Activated CD4-positive, alpha-beta T cell treated with anti-CD3 and anti-CD28 coated beads, Interleukin-2, amount 50 U/mL, for 16 hours (primary cell): ENCODE measurements at regions not wholly inside any gene's neighbourhood (a gene's known extent, or its start where the extent isn't known, plus 50 kb on each side); places are given as distances from the start of the nearest gene placed in this dataset.
A peak's percentile ranks its signal among the peaks of the same experiment; 100 is the strongest.

Source experiments
- DNase-seq: peaks from one replicate; pipeline ENCODE4 v3.0.0-alpha.2; 2020

DNA sequence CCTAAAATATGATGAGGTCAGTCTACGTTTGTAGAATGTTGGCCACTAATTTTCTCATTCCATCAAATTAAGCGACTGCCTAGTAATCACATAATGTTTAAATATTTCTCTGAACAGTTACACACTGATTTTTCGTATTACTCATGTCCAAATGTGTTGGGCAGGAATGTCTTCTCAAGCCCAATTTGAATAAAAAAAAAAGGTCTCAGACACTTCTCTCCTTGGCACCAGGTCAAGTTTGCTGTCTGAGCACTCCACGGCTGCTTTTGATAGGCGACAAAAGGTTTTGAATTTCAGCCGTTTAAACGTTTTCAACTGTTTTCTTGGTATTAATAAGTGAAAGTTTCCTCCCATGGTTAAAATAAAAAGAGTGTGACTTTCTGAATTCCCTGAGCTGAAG is 542.1 kb downstream of the IRX1 start:
- no peak for DNase-seq

DNA sequence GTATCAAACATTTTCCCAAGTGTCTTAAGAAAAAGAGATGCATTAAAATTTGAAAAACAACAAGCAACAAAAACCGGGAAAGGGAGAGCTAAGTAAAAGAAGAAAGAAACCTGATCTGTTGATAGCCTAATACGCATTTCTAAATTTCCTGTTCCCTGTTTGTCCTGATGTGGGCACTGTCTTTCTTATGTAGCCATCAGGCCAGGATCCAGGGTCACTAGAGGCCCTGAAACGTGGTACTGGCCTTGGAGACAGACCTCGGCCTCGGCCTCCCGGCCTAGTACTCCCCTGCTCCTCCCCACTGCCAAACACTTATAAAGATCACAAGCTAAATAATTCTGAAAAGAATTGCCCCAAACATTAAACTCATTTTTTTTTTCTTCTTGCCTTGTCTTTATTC is 547.2 kb downstream of the IRX1 start:
- no peak for DNase-seq

DNA sequence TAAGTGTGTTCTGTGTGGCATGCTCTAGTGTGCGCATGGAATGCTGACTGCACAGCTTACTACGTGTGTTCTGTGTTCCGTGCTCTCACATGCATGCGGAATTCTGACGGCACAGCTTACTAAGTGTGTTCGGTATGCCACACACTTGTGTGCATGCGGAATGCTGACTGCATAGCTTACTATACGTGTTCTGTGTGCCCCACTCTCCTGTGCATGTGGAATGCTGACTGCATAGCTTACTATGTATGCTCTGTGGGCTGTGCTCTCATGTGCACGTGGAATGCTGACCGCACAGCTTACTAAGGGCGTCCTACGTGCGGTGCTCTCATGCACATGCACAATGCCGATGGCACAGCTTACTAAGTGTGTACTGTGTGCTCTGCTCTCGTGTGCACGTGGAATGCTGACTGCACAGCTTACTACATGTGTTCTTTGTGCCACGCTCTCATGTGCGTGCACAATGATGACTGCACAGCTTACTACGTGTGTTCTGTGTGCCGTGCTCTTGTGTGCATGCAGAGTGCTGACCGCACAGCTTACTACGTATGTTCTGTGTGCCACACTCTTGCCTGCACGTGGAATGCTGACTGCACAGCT is 548.9 kb downstream of the IRX1 start:
- no peak for DNase-seq

DNA sequence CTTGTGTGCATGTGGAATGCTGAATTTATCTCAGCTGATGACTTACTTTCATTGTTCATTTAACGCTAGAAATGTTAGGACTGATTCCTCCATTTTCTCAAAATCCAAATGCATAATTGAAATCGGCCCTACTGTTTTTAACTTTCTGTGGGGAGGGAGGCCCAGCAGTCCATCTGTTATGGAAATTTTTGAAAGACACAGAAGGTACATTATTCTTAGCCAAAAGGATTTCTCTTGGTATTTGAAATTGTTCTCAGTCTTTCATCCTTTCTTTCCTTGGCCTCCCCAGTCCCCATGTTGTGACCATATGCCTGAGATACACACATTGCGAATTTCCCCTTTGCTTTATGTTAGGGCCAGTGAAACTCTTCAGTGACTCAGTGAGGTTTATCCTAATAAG is 549.9 kb downstream of the IRX1 start:
- DNase-seq, result no peak

DNA sequence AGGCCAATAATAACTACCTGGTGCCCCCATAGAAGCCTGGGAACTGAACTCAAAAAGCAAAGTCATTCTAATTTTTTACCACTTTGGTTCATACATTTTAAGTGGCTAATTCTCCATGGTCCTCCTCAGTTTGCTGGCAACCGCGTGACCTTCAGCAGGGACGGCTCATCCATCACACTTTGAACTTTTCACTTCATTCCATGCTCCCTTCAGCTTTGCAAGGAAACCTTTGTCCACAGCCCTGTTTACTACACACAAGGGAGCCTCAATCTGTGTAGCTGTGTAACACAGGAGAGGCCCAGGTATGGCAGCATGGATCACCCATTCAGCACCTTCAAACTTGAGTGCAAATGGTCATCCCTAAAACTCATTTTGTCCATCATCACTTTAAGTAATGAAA is 552.4 kb downstream of the IRX1 start:
- no peak for DNase-seq

DNA sequence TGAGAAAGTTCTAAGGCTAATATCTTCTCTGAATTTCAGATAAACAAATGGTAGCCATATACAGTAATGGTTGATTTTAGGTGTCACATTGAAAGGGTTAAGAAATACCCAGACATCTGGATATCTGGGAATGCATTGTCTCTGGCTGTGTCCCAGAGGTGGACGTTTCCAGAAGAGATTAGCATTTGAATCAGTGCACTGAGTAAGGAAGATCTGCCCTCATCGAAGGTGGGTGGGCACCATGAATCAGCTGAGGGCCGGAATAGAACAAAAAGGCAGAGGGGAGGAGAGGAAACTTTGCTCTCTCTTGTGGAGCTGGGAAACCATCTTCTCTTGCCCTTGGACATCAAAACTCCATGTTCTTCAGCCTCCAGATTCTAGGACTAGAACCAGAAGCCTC is 554.4 kb downstream of the IRX1 start:
- no peak for DNase-seq

DNA sequence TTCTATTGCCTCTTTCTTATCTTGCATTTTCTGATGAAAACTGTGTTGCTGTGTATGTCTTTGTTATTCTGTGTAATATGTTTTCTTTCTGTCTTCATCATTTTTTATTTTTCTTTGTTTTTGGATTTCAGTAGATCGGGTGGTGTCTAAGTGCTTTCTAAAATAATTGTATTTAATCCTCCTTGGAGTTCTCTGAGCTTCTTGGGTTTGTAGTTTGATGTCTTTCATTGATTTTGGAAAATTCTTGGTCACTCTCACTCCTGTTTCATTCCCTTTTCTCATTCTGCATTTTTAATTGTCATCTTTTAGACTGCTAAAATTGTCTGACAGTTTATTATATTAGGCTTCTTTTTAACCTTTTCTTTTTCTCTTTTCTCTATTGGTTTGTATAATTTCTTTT is 560.5 kb downstream of the IRX1 start:
- no peak for DNase-seq

DNA sequence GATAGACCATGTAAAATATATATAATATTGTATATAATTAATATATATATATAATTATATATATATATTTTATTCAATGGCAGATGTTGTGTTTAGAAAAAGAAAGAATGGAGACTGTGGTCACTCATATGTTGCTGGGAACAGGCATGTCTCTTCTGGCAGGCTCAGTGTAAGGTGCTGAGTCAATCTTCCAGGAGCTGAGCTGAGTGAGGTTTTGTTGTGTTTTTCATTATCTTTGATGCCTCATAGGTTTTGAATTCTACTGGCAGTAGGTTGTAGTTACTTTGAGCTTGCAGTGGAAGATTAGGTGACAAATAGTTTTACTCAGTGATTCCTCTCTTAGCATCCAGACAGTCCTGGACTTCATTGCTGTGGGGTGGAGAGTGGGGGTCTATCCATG is 561.3 kb downstream of the IRX1 start:
- no peak for DNase-seq

DNA sequence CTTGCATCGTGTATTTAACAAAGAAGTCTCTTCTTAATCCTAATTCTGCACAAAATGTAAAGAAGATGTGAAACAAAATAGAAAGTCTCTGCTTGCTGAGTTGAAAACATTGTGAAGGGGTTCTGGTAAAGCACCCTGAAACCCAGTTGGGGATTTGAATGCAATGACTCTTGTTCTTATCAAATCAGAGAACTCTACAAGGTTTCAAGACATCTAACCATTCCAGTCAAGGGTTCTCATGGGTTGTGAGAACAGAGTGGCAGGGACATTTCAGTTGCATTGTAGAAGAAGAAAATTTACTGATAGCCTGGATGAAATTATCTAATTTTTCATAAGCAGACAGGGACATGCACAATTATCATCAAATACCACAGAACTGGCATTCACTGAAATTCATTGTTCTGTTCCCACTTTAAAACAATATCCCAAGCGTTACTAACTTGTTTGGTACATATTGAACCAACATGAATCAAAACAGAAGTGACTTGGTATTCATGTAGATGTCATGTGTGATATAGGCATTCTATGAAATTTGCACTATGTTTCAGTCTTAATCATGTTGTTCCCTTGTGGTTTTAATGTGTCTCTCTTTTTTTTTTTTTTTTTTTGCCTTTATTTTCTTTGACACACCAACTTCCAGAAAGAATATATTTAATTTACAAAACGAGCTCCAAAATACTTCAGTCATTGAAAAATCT is 563.3 kb downstream of the IRX1 start:
- peak; percentile 17 for DNase-seq

DNA sequence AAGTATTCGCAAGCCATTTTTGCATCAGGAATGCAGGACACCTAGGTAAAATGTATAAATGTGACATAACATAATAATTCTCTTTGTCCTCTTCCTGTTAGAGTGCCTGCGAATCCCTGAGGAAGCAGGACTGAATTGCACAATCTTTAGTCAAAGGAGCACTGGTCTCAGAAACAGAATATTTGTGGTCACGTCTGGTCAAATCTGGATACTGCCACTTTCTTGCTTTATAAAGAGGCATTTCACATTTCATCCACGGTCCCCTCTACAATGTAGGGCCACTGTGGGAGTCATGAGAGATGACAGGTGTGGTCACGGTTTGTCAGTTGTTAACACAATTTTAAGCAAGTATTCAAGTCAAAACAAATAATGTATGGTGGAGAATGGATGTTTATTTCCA is 564.0 kb downstream of the IRX1 start:
- no peak for DNase-seq

DNA sequence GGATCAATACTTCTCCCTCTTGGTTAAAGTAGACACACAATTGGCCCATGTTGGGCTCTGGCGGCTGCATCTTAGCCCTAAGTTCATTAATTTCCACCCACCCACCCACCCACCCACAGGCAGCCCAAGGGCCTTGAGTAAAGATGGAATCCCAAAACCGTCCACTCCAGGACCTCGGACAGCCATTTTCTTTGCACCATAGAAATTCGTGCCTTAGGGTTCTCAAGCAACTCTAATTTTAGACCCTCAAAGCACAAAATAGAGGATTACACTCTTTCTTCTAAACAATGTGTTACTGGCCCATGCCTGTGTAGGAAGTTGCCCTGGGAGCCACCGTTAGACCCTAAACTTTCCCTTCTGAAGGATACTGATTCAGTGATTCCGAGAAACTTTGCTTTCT is 568.5 kb downstream of the IRX1 start:
- no peak for DNase-seq

DNA sequence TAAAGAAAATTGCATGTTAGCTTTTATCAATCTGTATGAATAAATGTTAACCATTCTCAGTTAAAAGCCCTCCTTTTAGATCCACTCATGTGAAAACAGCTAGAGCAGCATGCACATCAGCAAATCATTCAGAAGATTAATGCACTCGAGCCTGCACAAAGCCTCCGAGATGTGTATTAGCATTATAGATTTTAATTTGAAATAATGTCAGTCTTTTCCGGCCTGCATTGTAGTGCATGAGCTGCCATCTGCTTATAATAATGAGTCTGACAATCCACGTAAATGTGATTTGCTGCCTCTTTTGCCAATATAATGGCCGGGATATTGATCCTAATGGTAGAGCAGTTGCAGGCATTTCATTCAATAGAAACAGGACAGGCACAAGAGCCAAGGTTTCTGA is 585.1 kb downstream of the IRX1 start:
- DNase-seq, result no peak

DNA sequence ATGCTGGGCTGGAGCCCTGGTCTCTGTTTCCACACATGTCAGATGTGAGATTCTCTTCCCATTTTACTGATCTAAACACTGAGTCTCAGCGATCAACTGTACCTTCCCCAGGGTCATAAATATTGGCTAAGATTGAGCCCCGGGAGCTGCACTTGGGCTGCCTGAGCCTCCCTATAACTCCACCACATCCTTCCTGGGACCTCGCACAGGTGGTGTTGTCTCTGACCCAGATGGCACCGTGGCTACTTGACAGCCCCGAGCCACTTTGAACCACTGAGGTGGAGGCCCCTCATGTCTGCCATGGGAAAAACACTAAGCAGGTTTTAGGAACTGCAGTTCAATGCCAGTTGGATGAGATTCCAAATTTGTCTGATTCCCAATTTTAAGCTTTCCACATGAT is 586.5 kb downstream of the IRX1 start:
- DNase-seq, result no peak

DNA sequence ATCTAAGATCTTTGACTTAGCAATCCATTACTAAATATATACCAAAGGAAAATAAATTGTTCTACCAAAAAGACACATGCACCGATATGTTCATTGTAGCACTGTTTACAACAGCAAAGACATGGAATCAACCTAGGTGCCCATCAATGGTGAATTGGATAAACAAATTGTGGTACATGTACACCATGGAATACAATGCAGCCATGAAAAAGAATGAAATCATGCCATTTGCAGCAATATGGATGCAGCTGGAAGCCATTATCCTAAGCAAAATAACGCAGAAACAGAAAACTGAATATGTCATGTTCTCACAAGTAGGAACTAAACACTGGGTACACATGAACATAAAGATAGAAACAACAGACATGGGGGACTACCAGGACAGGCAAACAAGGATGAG is 589.5 kb downstream of the IRX1 start:
- DNase-seq, result no peak

DNA sequence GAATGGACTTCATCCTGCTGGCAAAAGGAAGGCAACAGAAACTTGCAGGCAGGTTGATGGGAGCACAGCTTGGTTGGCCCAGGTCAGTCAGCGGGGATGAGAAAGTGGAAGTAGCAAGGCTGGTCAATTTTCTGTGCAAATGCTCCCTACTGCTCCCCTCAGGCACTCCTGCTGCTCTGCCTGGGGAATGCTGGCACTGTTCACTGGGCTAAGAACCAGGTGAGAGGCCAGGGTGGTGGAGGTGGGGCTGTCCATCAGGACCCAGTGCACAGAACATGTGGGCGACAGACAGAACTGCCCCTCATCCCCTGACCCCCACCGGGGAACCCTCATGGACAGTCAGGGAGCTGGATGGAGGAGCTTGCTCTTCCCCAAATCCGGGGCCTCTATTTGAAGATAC is 593.1 kb downstream of the IRX1 start:
- no peak for DNase-seq

DNA sequence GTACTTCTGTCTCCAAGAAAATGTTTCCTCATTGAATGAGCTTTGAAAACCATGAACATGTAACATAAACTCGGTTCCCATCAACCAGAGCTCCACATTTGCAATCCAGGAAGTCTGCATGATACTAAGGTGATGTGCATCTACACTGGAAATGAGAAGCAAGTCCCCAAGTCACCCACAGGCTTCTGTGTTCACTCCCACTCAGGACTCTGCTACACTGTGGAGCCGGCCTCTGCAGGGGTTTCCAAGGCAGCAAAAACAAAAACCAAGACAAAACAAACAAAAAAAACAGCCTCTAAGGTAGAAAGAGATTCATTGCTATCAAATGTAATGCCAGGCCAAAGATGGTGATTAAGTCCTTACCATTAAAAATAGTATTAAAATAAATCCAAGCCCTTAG is 593.7 kb downstream of the IRX1 start:
- no peak for DNase-seq

DNA sequence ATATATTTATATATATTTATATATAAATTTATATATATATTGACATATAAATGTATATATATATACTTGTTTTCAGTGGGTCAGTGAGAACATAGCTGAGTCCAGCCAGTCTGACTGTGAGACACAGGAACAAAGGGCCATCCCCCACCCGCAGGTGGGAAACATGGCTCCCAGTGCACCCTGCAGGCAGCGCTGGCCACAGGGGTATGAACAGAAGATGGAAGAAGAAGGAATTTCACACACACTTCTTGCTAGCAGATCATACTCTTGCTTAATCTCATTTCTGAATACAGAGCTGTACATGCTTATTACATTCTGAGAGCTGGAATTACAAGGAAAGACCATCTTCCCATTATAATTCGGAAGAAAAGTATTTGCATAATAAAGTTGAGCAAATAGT is 595.4 kb downstream of the IRX1 start:
- DNase-seq, result no peak

DNA sequence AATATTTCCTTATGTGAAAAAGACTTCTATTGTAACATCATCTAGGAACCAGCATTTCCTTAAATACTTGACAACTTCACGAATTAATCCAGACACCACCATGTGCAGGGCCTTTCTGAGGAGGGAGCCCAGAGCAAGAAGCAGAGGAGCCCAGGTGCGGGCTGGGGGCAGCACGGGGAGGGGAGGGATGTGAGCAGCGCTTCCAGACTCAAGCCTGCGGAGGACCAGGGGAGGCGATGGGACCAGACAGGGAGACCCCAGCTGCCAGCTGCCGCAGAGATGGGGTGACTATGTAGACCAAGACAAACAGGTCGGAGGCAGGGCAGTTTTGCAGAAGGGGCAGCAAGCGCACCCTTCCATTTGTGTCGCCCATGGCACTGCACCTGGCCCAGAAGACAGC is 596.1 kb downstream of the IRX1 start:
- DNase-seq, result no peak

DNA sequence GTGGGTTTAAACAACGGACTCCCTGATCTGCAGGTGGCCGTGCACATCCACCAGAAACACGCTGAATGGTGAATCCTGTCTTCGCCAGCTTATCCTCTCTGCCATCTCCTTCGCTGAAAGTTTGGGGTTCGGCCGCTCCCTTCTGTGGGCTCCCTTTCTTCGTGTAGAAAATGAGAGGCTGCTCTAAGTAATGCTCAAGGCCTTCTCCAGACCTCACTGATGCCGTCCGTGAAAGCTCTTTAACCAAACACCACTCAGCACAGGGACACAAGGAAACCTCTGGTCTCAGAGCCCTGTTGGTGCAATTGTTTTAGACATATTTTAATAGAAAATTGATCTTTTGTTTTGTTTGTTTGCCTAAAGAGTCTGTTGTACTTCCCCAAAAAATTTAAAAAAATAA is 596.5 kb downstream of the IRX1 start:
- no peak for DNase-seq

DNA sequence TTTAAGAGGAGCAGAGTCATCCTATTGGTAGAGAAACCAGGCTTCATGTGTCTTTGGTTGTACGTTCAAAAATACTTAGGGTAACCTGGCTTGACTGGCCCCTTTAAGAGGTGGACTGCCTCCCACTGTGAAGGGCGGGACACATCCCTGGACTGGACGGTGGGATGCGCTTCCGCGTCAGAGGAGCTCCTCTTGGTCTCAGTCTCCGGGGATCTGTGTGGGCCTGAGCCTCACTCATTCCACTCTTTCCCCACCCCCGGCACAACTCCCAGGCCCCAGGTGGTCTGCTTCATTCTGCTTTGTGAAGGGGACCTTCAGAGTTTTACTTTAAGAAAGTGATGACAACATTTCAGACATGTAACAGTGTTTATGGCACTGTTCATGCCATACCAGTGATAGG is 601.1 kb downstream of the IRX1 start:
- no peak for DNase-seq

DNA sequence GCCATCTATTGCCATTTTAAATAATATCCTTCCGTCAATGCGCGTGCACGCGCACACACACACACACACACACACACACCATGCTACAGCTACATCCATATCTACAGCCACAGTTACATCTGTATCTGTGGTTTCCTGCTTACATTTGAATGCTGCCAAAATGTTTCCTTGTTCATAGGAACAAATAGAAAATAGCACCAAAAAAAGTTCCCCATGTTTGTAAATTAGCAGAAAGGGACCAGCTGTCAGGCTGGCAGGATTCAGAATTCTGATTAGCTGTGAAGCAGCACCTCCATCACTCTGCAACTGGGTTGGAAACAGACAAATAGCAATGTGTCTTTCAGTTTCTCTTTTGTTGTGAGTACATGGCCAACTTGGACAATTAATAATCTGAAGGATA is 601.5 kb downstream of the IRX1 start:
- no peak for DNase-seq

DNA sequence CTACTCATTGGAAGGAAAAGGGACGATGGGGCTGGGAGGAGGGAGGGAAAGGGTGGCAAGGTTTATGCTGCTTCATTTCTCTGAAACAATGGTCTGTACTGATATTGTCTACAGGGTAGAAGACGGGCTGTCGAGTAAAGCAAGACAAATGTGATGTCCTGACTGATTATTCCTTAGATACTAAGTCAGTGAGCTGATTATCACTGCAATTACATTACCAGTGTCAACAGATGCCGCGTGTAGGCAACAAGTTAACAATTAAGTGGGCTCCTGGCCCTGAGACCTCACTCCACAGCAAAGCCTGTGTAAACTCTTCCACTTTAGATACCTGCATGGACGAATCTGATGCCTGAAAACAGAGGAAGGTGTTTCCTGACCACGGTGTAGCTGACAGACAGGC is 602.8 kb downstream of the IRX1 start:
- DNase-seq, result no peak

DNA sequence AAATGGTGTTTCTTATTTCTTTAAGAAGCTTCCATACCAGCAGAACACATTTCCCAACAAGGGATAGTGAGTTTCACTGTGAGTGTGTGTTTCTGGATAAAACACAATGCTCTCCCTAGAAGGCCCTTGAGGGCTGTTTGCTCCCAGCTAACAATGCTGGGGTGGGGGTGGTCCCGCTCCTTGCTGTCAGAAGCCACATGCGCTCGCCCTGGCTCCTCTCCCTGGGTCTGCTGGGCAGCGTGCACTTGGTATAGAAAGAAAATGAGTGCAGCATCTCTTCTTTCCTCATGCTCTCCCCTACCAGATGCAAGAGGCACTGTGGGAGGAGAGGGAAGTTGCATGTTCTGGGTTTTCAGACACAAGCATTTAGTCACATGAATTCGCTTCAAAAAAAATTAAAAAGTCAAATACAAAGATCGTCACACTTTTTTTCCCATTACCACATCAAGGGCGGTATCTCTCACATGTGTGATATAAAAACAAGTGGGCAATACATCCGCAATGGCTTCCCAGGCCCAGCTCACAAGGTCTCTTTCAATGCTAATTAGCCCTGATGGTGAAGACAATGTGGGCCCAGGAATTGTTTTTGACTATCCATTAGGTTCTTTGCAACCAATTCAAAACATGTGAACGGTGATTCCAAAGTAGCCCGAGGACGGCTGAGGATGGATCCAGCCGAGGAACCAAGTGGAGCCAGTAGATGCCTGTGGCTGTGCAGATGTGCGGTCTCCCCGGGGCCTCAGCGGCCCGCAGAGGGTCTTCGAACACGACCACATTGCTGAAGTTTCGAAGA is 603.6 kb downstream of the IRX1 start:
- DNase-seq, result no peak

DNA sequence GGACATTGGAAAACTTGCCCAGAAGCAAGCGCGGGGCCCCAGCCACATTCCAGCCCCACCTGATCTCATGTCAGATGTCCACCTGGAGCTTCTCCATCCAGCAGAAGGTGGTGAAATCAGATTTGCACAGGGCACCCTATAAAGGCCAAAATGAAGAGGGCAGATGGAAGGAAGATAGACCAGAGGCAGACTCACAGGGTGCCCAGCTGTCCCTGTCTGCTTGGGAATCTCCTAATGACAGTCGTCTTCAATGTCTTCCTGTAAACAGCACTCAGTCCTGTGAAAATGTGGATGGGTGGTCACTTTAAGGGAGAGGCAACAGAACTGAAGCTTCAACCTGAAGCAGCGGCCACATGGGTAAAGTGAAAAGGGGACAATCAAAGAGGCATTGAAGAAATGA is 607.5 kb downstream of the IRX1 start:
- no peak for DNase-seq
